HepG2 (cell line): ENCODE measurements at regions not wholly inside any gene's neighbourhood (a gene's known extent, or its start where the extent isn't known, plus 50 kb on each side); places are given as distances from the start of the nearest gene placed in this dataset.

Source experiments
- ATAC-seq: fragments of 200-7000 bp; cut with Tn5 transposase; 3 replicates; pipeline ENCODE4 v1.9.1; 2020; ENCODE audit warnings: mild to moderate bottlenecking, moderate library complexity
- BruUV-seq: library from RNA; stranded (reverse); fragments of 400-500 nt; replicated peaks from 2 replicates; lab custom pipeline; 2021; lab: Mats Ljungman, UMichigan
- CTCF ChIA-PET: fragments of 300-600 bp; formaldehyde crosslinking; extraction: SDS; loops from one replicate; lab custom pipeline; 2021; ENCODE audit warnings: low total read pairs, inconsistent platforms, low intra/inter-chr PET ratio; lab: Yijun Ruan, JAX
- POLR2A ChIA-PET: fragments of 350-600 bp; sonication (Branson Sonifier 250); formaldehyde crosslinking; loops from one replicate; lab custom pipeline; 2020; ENCODE audit warnings: antibody characterized with exemption, inconsistent platforms; lab: Yijun Ruan, JAX
- DNase-seq: peaks from one replicate; pipeline ENCODE4 v3.0.0-alpha.2; 2015; ENCODE audit warnings: low spot score
- FAIRE-seq: peaks from 3 replicates; lab custom pipeline; 2011; peaks lifted over from hg19 to GRCh38; lab: Jason Lieb, UNC
- H2AFZ ChIP-seq: one replicate; pipeline ENCODE4 v1.6.1; 2011; ENCODE audit warnings: low read length, inconsistent platforms
- H3K27ac ChIP-seq: fragments of 300-600 bp; 3 replicates; pipeline ENCODE4 v1.8.0; 2011; ENCODE audit warnings: mixed run types, mild to moderate bottlenecking, mixed read lengths, low read length, inconsistent platforms; ENCODE audit not compliant: insufficient read depth; ENCODE audit errors: extremely low read length
- H3K27me3 ChIP-seq, 2 experiments: fragments of 200-600 bp in 1 of 2; 2 replicates in 1 of 2; 3 replicates in 1 of 2; pipeline versions ENCODE4 v1.6.0 to v1.8.0; 2011; ENCODE audit warnings: low read length in 2 of 2, mild to moderate bottlenecking in 2 of 2, moderate library complexity in 2 of 2, inconsistent platforms in 1 of 2; ENCODE audit not compliant: insufficient read depth in 2 of 2, control insufficient read depth in 1 of 2
- H3K36me3 ChIP-seq, 2 experiments: fragments of 200-600 bp in 1 of 2; replicated peaks in 1 of 2; 2 replicates in 1 of 2; 3 replicates in 1 of 2; pipeline versions ENCODE4 v1.5.1 to v1.8.0; 2011; ENCODE audit warnings: low read length in 2 of 2, inconsistent platforms in 1 of 2; ENCODE audit not compliant: insufficient read depth in 2 of 2, control insufficient read depth in 1 of 2
- H3K4me1 ChIP-seq: 2 replicates; pipeline ENCODE4 v1.5.1; 2012; ENCODE audit warnings: low read length, inconsistent platforms; ENCODE audit not compliant: insufficient read depth
- H3K4me2 ChIP-seq: 2 replicates; pipeline ENCODE4 v1.6.0; 2011; ENCODE audit warnings: low read depth, low read length, inconsistent platforms
- H3K4me3 ChIP-seq, 3 experiments: fragments of 200-600 bp in 1 of 3; sonication (generic), shearing (Covaris generic) in 1 of 3; replicated peaks in 1 of 3; 2 replicates each; pipeline ENCODE4 v1.5.1; 2011 to 2016; ENCODE audit warnings: low read length in 3 of 3, inconsistent platforms in 2 of 3, low read depth in 2 of 3, mild to moderate bottlenecking in 2 of 3, control low read depth in 1 of 3, mixed read lengths in 1 of 3; ENCODE audit not compliant: insufficient read depth in 1 of 3
- H3K79me2 ChIP-seq: one replicate; pipeline ENCODE4 v1.6.1; 2011; ENCODE audit warnings: low read length, inconsistent platforms; ENCODE audit not compliant: insufficient read depth
- H3K9ac ChIP-seq: 2 replicates; pipeline ENCODE4 v1.6.0; 2011; ENCODE audit warnings: mild to moderate bottlenecking, low read depth, low read length, inconsistent platforms; ENCODE audit not compliant: insufficient read depth
- H3K9me3 ChIP-seq: 2 replicates; pipeline ENCODE4 v1.5.1; 2012; ENCODE audit warnings: mild to moderate bottlenecking, low read length
- H4K20me1 ChIP-seq: 2 replicates; pipeline ENCODE4 v1.6.0; 2011; ENCODE audit warnings: inconsistent platforms, mild to moderate bottlenecking, low read length, moderate library complexity; ENCODE audit not compliant: insufficient read depth
- HMG20B ChIP-seq: conservative IDR thresholded peaks from 2 replicates; pipeline ENCODE4 v1.6.1; 2016; ENCODE audit warnings: missing genetic modification reagents, missing compliant biosample characterization
- KLF9 ChIP-seq: IDR thresholded peaks from 2 replicates; pipeline ENCODE4 v1.6.1; 2016; ENCODE audit warnings: low read depth
- NCOA2 ChIP-seq: sonication (generic); formaldehyde crosslinking; IDR thresholded peaks from 2 replicates; pipeline ENCODE4 v1.8.0; 2022; ENCODE audit warnings: inconsistent platforms
- NR1H2 ChIP-seq: sonication (generic); formaldehyde crosslinking; IDR thresholded peaks from 2 replicates; pipeline ENCODE4 v1.8.1; 2022; ENCODE audit warnings: low read depth, missing genetic modification reagents, borderline replicate concordance
- RARG ChIP-seq: sonication (generic); formaldehyde crosslinking; IDR thresholded peaks from 2 replicates; pipeline ENCODE4 v1.4.0; 2020; ENCODE audit warnings: low read depth, mild to moderate bottlenecking, missing genetic modification reagents
- SATB2 ChIP-seq: sonication (generic); formaldehyde crosslinking; IDR thresholded peaks from 2 replicates; pipeline ENCODE4 v1.5.0; 2020; ENCODE audit warnings: missing genetic modification reagents
- SMAD9 ChIP-seq: sonication (generic); formaldehyde crosslinking; IDR thresholded peaks from 2 replicates; pipeline ENCODE4 v1.5.1; 2020; ENCODE audit warnings: mild to moderate bottlenecking, missing genetic modification reagents
- SNRNP70 ChIP-seq: fragments of 200-400 bp; formaldehyde crosslinking; IDR thresholded peaks from 2 replicates; pipeline ENCODE4 v1.6.1; 2017; ENCODE audit warnings: mild to moderate bottlenecking, low read depth, low read length, moderate library complexity
- TAF1 ChIP-seq: sonication (generic); formaldehyde crosslinking; IDR thresholded peaks from 2 replicates; pipeline ENCODE4 v1.4.0; 2020; ENCODE audit warnings: missing genetic modification reagents
- TGIF2 ChIP-seq: IDR thresholded peaks from 2 replicates; pipeline ENCODE4 v1.6.1; 2016; ENCODE audit warnings: control low read depth, missing compliant biosample characterization
- WGBS: methylation state at CpG from one replicate; pipeline ENCODE4 v1.1.6; 2017; ENCODE audit warnings: low lambda C conversion rate; 5-methylcytosine and 5-hydroxymethylcytosine counted together
- in situ Hi-C: cut with HindIII; loops from 2 replicates; pipeline ENCODE4 v1.10.0; 2017; ENCODE audit warnings: low pct_unique_long_range_greater_than_20kb; ENCODE audit not compliant: extremely low pct_ligation_motif_present
- intact Hi-C: fragments of 100-400 bp; cut with micrococcal nuclease; formaldehyde crosslinking; loops from one replicate; pipeline ENCODE4 v1.10.0; 2022; ENCODE audit not compliant: unreplicated experiment
- TF ChIP-seq, protein P1 (sequence below): sonication (generic); formaldehyde crosslinking; IDR thresholded peaks from 2 replicates; pipeline ENCODE4 v1.8.1; 2023; ENCODE audit warnings: mild to moderate bottlenecking, missing genetic modification reagents, borderline replicate concordance
- TF ChIP-seq, protein P2 (sequence below): sonication (generic); formaldehyde crosslinking; conservative IDR thresholded peaks from 2 replicates; pipeline ENCODE4 v1.4.0; 2020; ENCODE audit warnings: missing genetic modification reagents
- TF ChIP-seq, protein P3 (sequence below): sonication (generic); formaldehyde crosslinking; IDR thresholded peaks from 2 replicates; pipeline ENCODE4 v1.4.0; 2020; ENCODE audit warnings: missing genetic modification reagents, borderline replicate concordance
- TF ChIP-seq, protein P4 (sequence below): sonication (generic); formaldehyde crosslinking; IDR thresholded peaks from 2 replicates; pipeline ENCODE4 v1.9.0; 2021; ENCODE audit warnings: missing genetic modification reagents, mild to moderate bottlenecking, borderline replicate concordance
- TF ChIP-seq, protein P5 (sequence below): sonication (generic); formaldehyde crosslinking; IDR thresholded peaks from 2 replicates; pipeline ENCODE4 v1.8.0; 2022; ENCODE audit warnings: missing genetic modification reagents, mild to moderate bottlenecking, borderline replicate concordance

DNA sequence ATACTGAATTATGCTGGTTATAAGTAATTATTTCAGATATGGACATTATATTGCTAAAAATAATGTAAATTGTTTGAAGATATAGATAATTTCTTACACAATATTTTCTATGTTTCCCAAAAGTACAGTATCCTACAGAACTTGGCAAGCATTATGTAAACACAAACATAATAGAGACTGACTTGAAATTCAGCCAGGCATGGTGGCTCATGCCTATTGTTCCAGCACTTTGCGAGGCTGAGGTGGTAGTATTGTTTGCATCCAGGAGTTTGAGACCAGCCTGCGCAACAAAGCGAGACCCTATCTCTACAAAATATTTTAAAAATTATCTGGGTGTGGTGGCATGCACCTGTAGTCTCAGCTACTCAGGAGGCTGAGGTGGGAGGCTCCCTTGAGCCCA is 1300.5 kb upstream of the DDX18 start:
- FAIRE-seq (no peak), ATAC-seq (no peak)
- Histone ChIP-seq H3K36me3 (no peaks in the 10 kb centered on the region), H3K4me2 (no peak overlapping the region)
- POLR2A ChIA-PET, result no interaction called here
- TF ChIP-seq NCOA2 (CRISPR knock-in tag) (no peak), TAF1 (CRISPR knock-in tag) (no peak), HMG20B (CRISPR knock-in tag) (no peak), SMAD9 (no peak), SATB2 (no peak), KLF9 (CRISPR knock-in tag) (no peak), NR1H2 (no peak), RARG (CRISPR knock-in tag) (no peak), SNRNP70 (no peak), TGIF2 (no peak)
- TF ChIP-seq, protein P1, sequence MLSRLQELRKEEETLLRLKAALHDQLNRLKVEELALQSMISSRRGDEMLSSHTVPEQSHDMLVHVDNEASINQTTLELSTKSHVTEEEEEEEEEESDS (CRISPR knock-in tag), result no peak
- TF ChIP-seq, protein P2, sequence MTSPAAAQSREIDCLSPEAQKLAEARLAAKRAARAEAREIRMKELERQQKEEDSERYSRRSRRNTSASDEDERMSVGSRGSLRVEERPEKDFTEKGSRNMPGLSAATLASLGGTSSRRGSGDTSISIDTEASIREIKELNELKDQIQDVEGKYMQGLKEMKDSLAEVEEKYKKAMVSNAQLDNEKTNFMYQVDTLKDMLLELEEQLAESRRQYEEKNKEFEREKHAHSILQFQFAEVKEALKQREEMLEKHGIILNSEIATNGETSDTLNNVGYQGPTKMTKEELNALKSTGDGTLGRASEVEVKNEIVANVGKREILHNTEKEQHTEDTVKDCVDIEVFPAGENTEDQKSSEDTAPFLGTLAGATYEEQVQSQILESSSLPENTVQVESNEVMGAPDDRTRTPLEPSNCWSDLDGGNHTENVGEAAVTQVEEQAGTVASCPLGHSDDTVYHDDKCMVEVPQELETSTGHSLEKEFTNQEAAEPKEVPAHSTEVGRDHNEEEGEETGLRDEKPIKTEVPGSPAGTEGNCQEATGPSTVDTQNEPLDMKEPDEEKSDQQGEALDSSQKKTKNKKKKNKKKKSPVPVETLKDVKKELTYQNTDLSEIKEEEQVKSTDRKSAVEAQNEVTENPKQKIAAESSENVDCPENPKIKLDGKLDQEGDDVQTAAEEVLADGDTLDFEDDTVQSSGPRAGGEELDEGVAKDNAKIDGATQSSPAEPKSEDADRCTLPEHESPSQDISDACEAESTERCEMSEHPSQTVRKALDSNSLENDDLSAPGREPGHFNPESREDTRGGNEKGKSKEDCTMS (CRISPR knock-in tag), result no peak
- TF ChIP-seq, protein P3, sequence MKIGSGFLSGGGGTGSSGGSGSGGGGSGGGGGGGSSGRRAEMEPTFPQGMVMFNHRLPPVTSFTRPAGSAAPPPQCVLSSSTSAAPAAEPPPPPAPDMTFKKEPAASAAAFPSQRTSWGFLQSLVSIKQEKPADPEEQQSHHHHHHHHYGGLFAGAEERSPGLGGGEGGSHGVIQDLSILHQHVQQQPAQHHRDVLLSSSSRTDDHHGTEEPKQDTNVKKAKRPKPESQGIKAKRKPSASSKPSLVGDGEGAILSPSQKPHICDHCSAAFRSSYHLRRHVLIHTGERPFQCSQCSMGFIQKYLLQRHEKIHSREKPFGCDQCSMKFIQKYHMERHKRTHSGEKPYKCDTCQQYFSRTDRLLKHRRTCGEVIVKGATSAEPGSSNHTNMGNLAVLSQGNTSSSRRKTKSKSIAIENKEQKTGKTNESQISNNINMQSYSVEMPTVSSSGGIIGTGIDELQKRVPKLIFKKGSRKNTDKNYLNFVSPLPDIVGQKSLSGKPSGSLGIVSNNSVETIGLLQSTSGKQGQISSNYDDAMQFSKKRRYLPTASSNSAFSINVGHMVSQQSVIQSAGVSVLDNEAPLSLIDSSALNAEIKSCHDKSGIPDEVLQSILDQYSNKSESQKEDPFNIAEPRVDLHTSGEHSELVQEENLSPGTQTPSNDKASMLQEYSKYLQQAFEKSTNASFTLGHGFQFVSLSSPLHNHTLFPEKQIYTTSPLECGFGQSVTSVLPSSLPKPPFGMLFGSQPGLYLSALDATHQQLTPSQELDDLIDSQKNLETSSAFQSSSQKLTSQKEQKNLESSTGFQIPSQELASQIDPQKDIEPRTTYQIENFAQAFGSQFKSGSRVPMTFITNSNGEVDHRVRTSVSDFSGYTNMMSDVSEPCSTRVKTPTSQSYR (CRISPR knock-in tag), result no peak
- TF ChIP-seq, protein P4, sequence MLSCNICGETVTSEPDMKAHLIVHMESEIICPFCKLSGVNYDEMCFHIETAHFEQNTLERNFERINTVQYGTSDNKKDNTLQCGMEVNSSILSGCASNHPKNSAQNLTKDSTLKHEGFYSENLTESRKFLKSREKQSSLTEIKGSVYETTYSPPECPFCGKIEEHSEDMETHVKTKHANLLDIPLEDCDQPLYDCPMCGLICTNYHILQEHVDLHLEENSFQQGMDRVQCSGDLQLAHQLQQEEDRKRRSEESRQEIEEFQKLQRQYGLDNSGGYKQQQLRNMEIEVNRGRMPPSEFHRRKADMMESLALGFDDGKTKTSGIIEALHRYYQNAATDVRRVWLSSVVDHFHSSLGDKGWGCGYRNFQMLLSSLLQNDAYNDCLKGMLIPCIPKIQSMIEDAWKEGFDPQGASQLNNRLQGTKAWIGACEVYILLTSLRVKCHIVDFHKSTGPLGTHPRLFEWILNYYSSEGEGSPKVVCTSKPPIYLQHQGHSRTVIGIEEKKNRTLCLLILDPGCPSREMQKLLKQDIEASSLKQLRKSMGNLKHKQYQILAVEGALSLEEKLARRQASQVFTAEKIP (CRISPR knock-in tag), result no peak
- TF ChIP-seq, protein P5, sequence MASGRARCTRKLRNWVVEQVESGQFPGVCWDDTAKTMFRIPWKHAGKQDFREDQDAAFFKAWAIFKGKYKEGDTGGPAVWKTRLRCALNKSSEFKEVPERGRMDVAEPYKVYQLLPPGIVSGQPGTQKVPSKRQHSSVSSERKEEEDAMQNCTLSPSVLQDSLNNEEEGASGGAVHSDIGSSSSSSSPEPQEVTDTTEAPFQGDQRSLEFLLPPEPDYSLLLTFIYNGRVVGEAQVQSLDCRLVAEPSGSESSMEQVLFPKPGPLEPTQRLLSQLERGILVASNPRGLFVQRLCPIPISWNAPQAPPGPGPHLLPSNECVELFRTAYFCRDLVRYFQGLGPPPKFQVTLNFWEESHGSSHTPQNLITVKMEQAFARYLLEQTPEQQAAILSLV (CRISPR knock-in tag), result no peak
- TF ChIP-seq, all 625 proteins: peak for 0
- no peaks in the 10 kb centered on the region for H4K20me1 ChIP-seq
- no peaks in the 10 kb centered on the region for H3K4me1 ChIP-seq
- H3K27me3 ChIP-seq, result no peaks in the 10 kb centered on the region
- no TSS peak for BruUV-seq
- no peak overlapping the region for H3K4me3 ChIP-seq
- H3K79me2 ChIP-seq, result no peaks in the 10 kb centered on the region
- no peak for DNase-seq
- H2AFZ ChIP-seq, result no peak overlapping the region
- CTCF ChIA-PET, result no interaction called here
- peaks cover 72% of the 10 kb centered on the region for H3K9me3 ChIP-seq
- in situ Hi-C loops (no loop called here), intact Hi-C loops (loop anchor here (5.0 kb wide), 1 partner anchor 438 kb away; no protein-coding TSS in a partner anchor)
- H3K9ac ChIP-seq, result no peak overlapping the region
- H3K27ac ChIP-seq, result no peak overlapping the region
- WGBS, result 2% methylated on average over 3 of the region's 3 CpGs
